GM19438 (cell line): ENCODE measurements at regions not wholly inside any gene's neighbourhood (a gene's known extent, or its start where the extent isn't known, plus 50 kb on each side); places are given as distances from the start of the nearest gene placed in this dataset.

Experiments
- ATAC-seq: cut with Tn5 transposase; IDR thresholded peaks from one replicate; pipeline ENCODE4 v1.9.1; 2021; ENCODE audit warnings: low read depth; ENCODE audit not compliant: unreplicated experiment

- no peak for ATAC-seq
Measured at GRCh38 chr1:208413006-208413405, 168.8 kb upstream of the PLXNA2 start.

- ATAC-seq: no peak
Measured at GRCh38 chr1:208418667-208419066, 174.5 kb upstream of the PLXNA2 start.

GRCh38 chr1:208419746-208420420, 175.7 kb upstream of the PLXNA2 start:
- ATAC-seq: no peak

GRCh38 chr1:208420696-208421095, 176.5 kb upstream of the PLXNA2 start:
- no peak for ATAC-seq

GRCh38 chr1:208421486-208421885, 177.3 kb upstream of the PLXNA2 start:
- ATAC-seq: no peak

GRCh38 chr1:208423526-208423925, 179.3 kb upstream of the PLXNA2 start:
- no peak for ATAC-seq

- no peak for ATAC-seq
Measured at GRCh38 chr1:208425096-208425495, 180.9 kb upstream of the PLXNA2 start.

GRCh38 chr1:208430220-208430619, 186.0 kb upstream of the PLXNA2 start:
- no peak for ATAC-seq

- no peak for ATAC-seq
Measured at GRCh38 chr1:208431721-208432120, 187.5 kb upstream of the PLXNA2 start.

GRCh38 chr1:208432346-208432745, 188.2 kb upstream of the PLXNA2 start:
- no peak for ATAC-seq

GRCh38 chr1:208433086-208433485, 188.9 kb upstream of the PLXNA2 start:
- no peak for ATAC-seq

- no peak for ATAC-seq
Measured at GRCh38 chr1:208433971-208434370, 189.8 kb upstream of the PLXNA2 start.

- ATAC-seq: no peak
Measured at GRCh38 chr1:208437401-208437800, 193.2 kb upstream of the PLXNA2 start.

GRCh38 chr1:208438112-208438699, 194.0 kb upstream of the PLXNA2 start:
- ATAC-seq: no peak

GRCh38 chr1:208445758-208446203, 201.6 kb upstream of the PLXNA2 start:
- no peak for ATAC-seq

GRCh38 chr1:208446271-208446691, 202.1 kb upstream of the PLXNA2 start:
- no peak for ATAC-seq

- no peak for ATAC-seq
Measured at GRCh38 chr1:208448425-208448824, 204.2 kb upstream of the PLXNA2 start.

GRCh38 chr1:208449951-208450350, 205.8 kb upstream of the PLXNA2 start:
- no peak for ATAC-seq

GRCh38 chr1:208450958-208451357, 206.8 kb upstream of the PLXNA2 start:
- ATAC-seq: no peak

GRCh38 chr1:208455821-208456220, 211.6 kb upstream of the PLXNA2 start:
- no peak for ATAC-seq

GRCh38 chr1:208456487-208456886, 212.3 kb upstream of the PLXNA2 start:
- no peak for ATAC-seq

GRCh38 chr1:208460823-208461222, 216.6 kb upstream of the PLXNA2 start:
- ATAC-seq: no peak
